GM23338 (cell line): ENCODE measurements at regions not wholly inside any gene's neighbourhood (a gene's known extent, or its start where the extent isn't known, plus 50 kb on each side); places are given as distances from the start of the nearest gene placed in this dataset.

Experiments
- CREB1 ChIP-seq: fragments of 250-450 bp; sonication (Bioruptor Pico); IDR thresholded peaks from 2 replicates; pipeline ENCODE4 v1.5.0; 2020; ENCODE audit warnings: low read depth, mild to moderate bottlenecking, moderate library complexity
- CTCF ChIP-seq, 2 experiments: fragments of 200-600 bp in 1 of 2; sonication (generic) in 1 of 2; conservative IDR thresholded peaks; 2 replicates each; pipeline versions ENCODE4 v1.5.1 to v1.6.1; 2016 to 2017; ENCODE audit warnings: antibody characterized with exemption in 2 of 2, low read depth in 2 of 2, mild to moderate bottlenecking in 2 of 2, moderate library complexity in 1 of 2
- ETS1 ChIP-seq: IDR thresholded peaks from 2 replicates; pipeline ENCODE4 v1.6.1; 2016; ENCODE audit warnings: antibody characterized with exemption
- EZH2 ChIP-seq: fragments of 200-600 bp; sonication (generic); IDR thresholded peaks from one replicate; pipeline ENCODE4 v1.8.0; 2017; ENCODE audit warnings: antibody characterized with exemption, mild to moderate bottlenecking, low read depth; ENCODE audit not compliant: unreplicated experiment
- EZH2phosphoT487 ChIP-seq: fragments of 200-600 bp; sonication (generic); IDR thresholded peaks from one replicate; pipeline ENCODE4 v1.8.1; 2018; ENCODE audit warnings: antibody characterized with exemption; ENCODE audit not compliant: unreplicated experiment
- JUNB ChIP-seq: IDR thresholded peaks from one replicate; pipeline ENCODE4 v1.6.1; 2016; ENCODE audit warnings: antibody characterized with exemption; ENCODE audit not compliant: unreplicated experiment
- POLR2AphosphoS5 ChIP-seq: IDR thresholded peaks from 2 replicates; pipeline ENCODE4 v1.6.1; 2016; ENCODE audit warnings: antibody characterized with exemption, low read depth
- REST ChIP-seq: IDR thresholded peaks from one replicate; pipeline ENCODE4 v1.6.1; 2018; ENCODE audit warnings: antibody characterized with exemption; ENCODE audit not compliant: unreplicated experiment
- STAT1 ChIP-seq: IDR thresholded peaks from one replicate; pipeline ENCODE4 v1.6.1; 2016; ENCODE audit warnings: antibody characterized with exemption; ENCODE audit not compliant: unreplicated experiment
- ZNF114 ChIP-seq: fragments of 250-450 bp; sonication (Bioruptor Pico); IDR thresholded peaks from 2 replicates; pipeline ENCODE4 v1.5.0; 2020; ENCODE audit warnings: mild to moderate bottlenecking, moderate library complexity
- ZNF331 ChIP-seq: fragments of 250-450 bp; sonication (Bioruptor Pico); IDR thresholded peaks from 2 replicates; pipeline ENCODE4 v1.5.0; 2020; ENCODE audit warnings: low read depth, mild to moderate bottlenecking, moderate library complexity

DNA sequence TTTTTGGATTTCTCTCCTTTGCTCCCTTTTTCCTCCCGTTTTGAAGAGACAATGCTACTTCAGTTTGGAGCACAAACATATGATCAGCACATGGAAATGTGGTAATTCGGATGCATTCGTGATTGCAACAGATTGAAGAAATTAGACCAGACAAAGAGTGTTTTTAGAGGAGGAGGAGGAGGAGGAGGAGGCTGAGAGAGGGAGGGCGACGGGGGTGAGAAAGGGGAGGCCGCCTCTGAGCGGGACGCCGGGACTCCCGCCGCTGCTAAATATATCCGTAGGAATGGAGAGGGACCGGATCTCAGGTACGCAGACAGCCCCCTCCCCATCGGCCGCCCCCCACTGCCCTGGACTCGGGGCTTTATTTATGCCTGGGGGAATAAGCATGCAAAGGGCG is 179.3 kb downstream of the SEC14L1 start:
- TF ChIP-seq POLR2AphosphoS5: no peak
- no peak for TF ChIP-seq CTCF (conservative IDR thresholded peaks at IDR 0.05; ENCODE audit: low read depth in 2 of 2)
- no peak for TF ChIP-seq REST
- no peak for TF ChIP-seq ETS1
- no peak for TF ChIP-seq CREB1 (CRISPR knock-in tag)
- no peak for TF ChIP-seq ZNF114 (CRISPR knock-in tag)
- TF ChIP-seq EZH2: no peak
- no peak for TF ChIP-seq EZH2phosphoT487
- no peak for TF ChIP-seq STAT1
- TF ChIP-seq ZNF331 (CRISPR knock-in tag): no peak
- no peak for TF ChIP-seq JUNB
